Hepatocyte (in vitro differentiated cells): ENCODE measurements at regions not wholly inside any gene's neighbourhood (a gene's known extent, or its start where the extent isn't known, plus 50 kb on each side); places are given as distances from the start of the nearest gene placed in this dataset.

Experiments
- EZH2 ChIP-seq: fragments of 200-600 bp; sonication (generic); IDR thresholded peaks from 2 replicates; pipeline ENCODE4 v1.6.1; 2016; ENCODE audit warnings: antibody characterized with exemption, mild to moderate bottlenecking, borderline replicate concordance
- TF ChIP-seq, protein P1 (sequence below): fragments of 200-600 bp; sonication (generic); IDR thresholded peaks from 2 replicates; pipeline ENCODE4 v1.5.1; 2016; ENCODE audit warnings: antibody characterized with exemption, mild to moderate bottlenecking; ENCODE audit not compliant: poor library complexity

- TF ChIP-seq, protein P1, sequence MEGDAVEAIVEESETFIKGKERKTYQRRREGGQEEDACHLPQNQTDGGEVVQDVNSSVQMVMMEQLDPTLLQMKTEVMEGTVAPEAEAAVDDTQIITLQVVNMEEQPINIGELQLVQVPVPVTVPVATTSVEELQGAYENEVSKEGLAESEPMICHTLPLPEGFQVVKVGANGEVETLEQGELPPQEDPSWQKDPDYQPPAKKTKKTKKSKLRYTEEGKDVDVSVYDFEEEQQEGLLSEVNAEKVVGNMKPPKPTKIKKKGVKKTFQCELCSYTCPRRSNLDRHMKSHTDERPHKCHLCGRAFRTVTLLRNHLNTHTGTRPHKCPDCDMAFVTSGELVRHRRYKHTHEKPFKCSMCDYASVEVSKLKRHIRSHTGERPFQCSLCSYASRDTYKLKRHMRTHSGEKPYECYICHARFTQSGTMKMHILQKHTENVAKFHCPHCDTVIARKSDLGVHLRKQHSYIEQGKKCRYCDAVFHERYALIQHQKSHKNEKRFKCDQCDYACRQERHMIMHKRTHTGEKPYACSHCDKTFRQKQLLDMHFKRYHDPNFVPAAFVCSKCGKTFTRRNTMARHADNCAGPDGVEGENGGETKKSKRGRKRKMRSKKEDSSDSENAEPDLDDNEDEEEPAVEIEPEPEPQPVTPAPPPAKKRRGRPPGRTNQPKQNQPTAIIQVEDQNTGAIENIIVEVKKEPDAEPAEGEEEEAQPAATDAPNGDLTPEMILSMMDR = no peak
- TF ChIP-seq EZH2 = no peak
These were observed 78.0 kb upstream of the ELMO1 start for GRCh38 chr7:37526623-37527022.
